Vagina (tissue), 2 donors: ENCODE measurements at regions not wholly inside any gene's neighbourhood (a gene's known extent, or its start where the extent isn't known, plus 50 kb on each side); places are given as distances from the start of the nearest gene placed in this dataset.

Source experiments
- CTCF ChIP-seq, 3 experiments: fragments of 450-650 bp in 2 of 3; fragments of 200-600 bp in 1 of 3; sonication (generic) in 1 of 3; IDR thresholded peaks; one replicate each; pipeline ENCODE4 v1.5.1; 2017 to 2019; ENCODE audit warnings: antibody characterized with exemption in 3 of 3, mild to moderate bottlenecking in 2 of 3, moderate library complexity in 2 of 3
- POLR2A ChIP-seq, 2 donors: fragments of 450-650 bp; IDR thresholded peaks; one replicate each; pipeline ENCODE4 v1.6.1; 2017; ENCODE audit warnings: antibody characterized with exemption in 2 of 2, mild to moderate bottlenecking in 2 of 2, moderate library complexity in 2 of 2
- POLR2AphosphoS5 ChIP-seq, 2 donors: sonication (generic); formaldehyde crosslinking; IDR thresholded peaks; one replicate each; pipeline ENCODE4 v1.9.0; 2017; ENCODE audit warnings: antibody characterized with exemption in 2 of 2, mild to moderate bottlenecking in 2 of 2, low read depth in 1 of 2; ENCODE audit not compliant: insufficient read depth in 1 of 2

GRCh38 chr5:164688437-164688836 lies 1183.0 kb downstream of the MAT2B start:
- TF ChIP-seq POLR2A (IDR thresholded peaks at IDR 0.05) (no peak), CTCF (IDR thresholded peaks at IDR 0.05) (no peak), POLR2AphosphoS5 (IDR thresholded peaks at IDR 0.05; ENCODE audit: insufficient read depth in 1 of 2, low read depth in 1 of 2) (no peak)
